Osteoblast (primary cell): ENCODE measurements at regions not wholly inside any gene's neighbourhood (a gene's known extent, or its start where the extent isn't known, plus 50 kb on each side); places are given as distances from the start of the nearest gene placed in this dataset.

Source experiments
- DNase-seq: peaks from one replicate; pipeline ENCODE4 v3.0.0; 2011; ENCODE audit warnings: low spot score, mixed read lengths; ENCODE audit not compliant: insufficient read length; ENCODE audit errors: missing footprints
- H2AFZ ChIP-seq: 2 replicates; pipeline ENCODE4 v1.6.0; 2011; ENCODE audit warnings: mild to moderate bottlenecking, low read length
- H3K27ac ChIP-seq: 2 replicates; pipeline ENCODE4 v1.5.1; 2011; ENCODE audit warnings: mild to moderate bottlenecking, low read depth, low read length, moderate library complexity
- H3K27me3 ChIP-seq: 2 replicates; pipeline ENCODE4 v1.6.0; 2012; ENCODE audit warnings: mild to moderate bottlenecking, control low read depth, inconsistent platforms, low read length, moderate library complexity; ENCODE audit not compliant: insufficient read depth
- H3K36me3 ChIP-seq: 2 replicates; pipeline ENCODE4 v1.5.1; 2011; ENCODE audit warnings: mild to moderate bottlenecking, low read length, control low read depth, moderate library complexity; ENCODE audit not compliant: insufficient read depth
- H3K4me1 ChIP-seq: 2 replicates; pipeline ENCODE4 v1.5.1; 2011; ENCODE audit warnings: mild to moderate bottlenecking, low read length, control low read depth, moderate library complexity; ENCODE audit not compliant: insufficient read depth
- H3K4me2 ChIP-seq: 2 replicates; pipeline ENCODE4 v1.6.0; 2011; ENCODE audit warnings: mild to moderate bottlenecking, low read length; ENCODE audit not compliant: insufficient read depth
- H3K4me3 ChIP-seq: fragments of 200-600 bp; sonication (generic); 3 replicates; pipeline ENCODE4 v1.5.1; 2012; ENCODE audit warnings: mild to moderate bottlenecking, low read length, inconsistent platforms; ENCODE audit not compliant: insufficient read depth
- H3K79me2 ChIP-seq: 2 replicates; pipeline ENCODE4 v1.6.0; 2012; ENCODE audit warnings: mild to moderate bottlenecking, low read length, control low read depth, inconsistent platforms; ENCODE audit not compliant: insufficient read depth
- H3K9me3 ChIP-seq: 2 replicates; pipeline ENCODE4 v1.5.1; 2011; ENCODE audit warnings: low read depth, low read length, control low read depth
- H4K20me1 ChIP-seq: 2 replicates; pipeline ENCODE4 v1.6.0; 2012; ENCODE audit warnings: mild to moderate bottlenecking, low read length, control low read depth; ENCODE audit not compliant: insufficient read depth
- CTCF ChIP-seq: IDR thresholded peaks from 2 replicates; pipeline ENCODE4 v1.5.1; 2011; ENCODE audit warnings: mild to moderate bottlenecking, low read depth, low read length, moderate library complexity; ENCODE audit errors: extremely low read depth

- TF ChIP-seq CTCF, result no peak
- Histone ChIP-seq H3K4me1 (peaks cover 22% of the 10 kb centered on the region), H3K36me3 (no peaks in the 10 kb centered on the region), H3K27ac (no peak overlapping the region), H3K27me3 (no peaks in the 10 kb centered on the region), H3K79me2 (no peaks in the 10 kb centered on the region), H2AFZ (no peak overlapping the region), H4K20me1 (no peaks in the 10 kb centered on the region), H3K9me3 (no peaks in the 10 kb centered on the region), H3K4me2 (no peak overlapping the region), H3K4me3 (no peak overlapping the region)
- no peak for DNase-seq
Observed at GRCh38 chr11:128397362-128397761, 190.0 kb downstream of the ETS1 start.

GRCh38 chr11:128394431-128395089 lies 192.8 kb downstream of the ETS1 start:
- H3K79me2 ChIP-seq, result no peaks in the 10 kb centered on the region
- no peak overlapping the region for H3K4me2 ChIP-seq
- no peaks in the 10 kb centered on the region for H3K36me3 ChIP-seq
- H4K20me1 ChIP-seq, result no peaks in the 10 kb centered on the region
- H3K9me3 ChIP-seq, result no peaks in the 10 kb centered on the region
- TF ChIP-seq CTCF, result no peak
- H3K4me3 ChIP-seq, result no peak overlapping the region
- DNase-seq, result no peak
- no peak overlapping the region for H2AFZ ChIP-seq
- peaks cover 10% of the 10 kb centered on the region for H3K4me1 ChIP-seq
- H3K27ac ChIP-seq, result no peak overlapping the region
- H3K27me3 ChIP-seq, result no peaks in the 10 kb centered on the region

- H2AFZ ChIP-seq, result no peak overlapping the region
- no peaks in the 10 kb centered on the region for H3K79me2 ChIP-seq
- H3K4me2 ChIP-seq, result no peak overlapping the region
- H3K9me3 ChIP-seq, result no peaks in the 10 kb centered on the region
- DNase-seq, result no peak
- no peaks in the 10 kb centered on the region for H3K36me3 ChIP-seq
- no peaks in the 10 kb centered on the region for H4K20me1 ChIP-seq
- TF ChIP-seq CTCF, result no peak
- H3K27me3 ChIP-seq, result no peaks in the 10 kb centered on the region
- H3K4me3 ChIP-seq, result no peak overlapping the region
- no peaks in the 10 kb centered on the region for H3K4me1 ChIP-seq
- no peak overlapping the region for H3K27ac ChIP-seq
Observed at GRCh38 chr11:128392259-128392658, 195.1 kb downstream of the ETS1 start.

GRCh38 chr11:128391811-128392210 lies 195.5 kb downstream of the ETS1 start:
- no peaks in the 10 kb centered on the region for H3K4me1 ChIP-seq
- no peaks in the 10 kb centered on the region for H4K20me1 ChIP-seq
- H3K27me3 ChIP-seq, result no peaks in the 10 kb centered on the region
- no peaks in the 10 kb centered on the region for H3K36me3 ChIP-seq
- H3K4me2 ChIP-seq, result no peak overlapping the region
- H3K4me3 ChIP-seq, result no peak overlapping the region
- no peaks in the 10 kb centered on the region for H3K9me3 ChIP-seq
- H3K27ac ChIP-seq, result no peak overlapping the region
- H2AFZ ChIP-seq, result no peak overlapping the region
- no peak for DNase-seq
- no peaks in the 10 kb centered on the region for H3K79me2 ChIP-seq
- no peak for TF ChIP-seq CTCF
